GM19395 (cell line): ENCODE measurements at regions not wholly inside any gene's neighbourhood (a gene's known extent, or its start where the extent isn't known, plus 50 kb on each side); places are given as distances from the start of the nearest gene placed in this dataset.

ENCODE experiments used
- ATAC-seq: cut with Tn5 transposase; IDR thresholded peaks from one replicate; pipeline ENCODE4 v1.9.1; 2021; ENCODE audit warnings: mild to moderate bottlenecking, moderate library complexity; ENCODE audit not compliant: unreplicated experiment

DNA sequence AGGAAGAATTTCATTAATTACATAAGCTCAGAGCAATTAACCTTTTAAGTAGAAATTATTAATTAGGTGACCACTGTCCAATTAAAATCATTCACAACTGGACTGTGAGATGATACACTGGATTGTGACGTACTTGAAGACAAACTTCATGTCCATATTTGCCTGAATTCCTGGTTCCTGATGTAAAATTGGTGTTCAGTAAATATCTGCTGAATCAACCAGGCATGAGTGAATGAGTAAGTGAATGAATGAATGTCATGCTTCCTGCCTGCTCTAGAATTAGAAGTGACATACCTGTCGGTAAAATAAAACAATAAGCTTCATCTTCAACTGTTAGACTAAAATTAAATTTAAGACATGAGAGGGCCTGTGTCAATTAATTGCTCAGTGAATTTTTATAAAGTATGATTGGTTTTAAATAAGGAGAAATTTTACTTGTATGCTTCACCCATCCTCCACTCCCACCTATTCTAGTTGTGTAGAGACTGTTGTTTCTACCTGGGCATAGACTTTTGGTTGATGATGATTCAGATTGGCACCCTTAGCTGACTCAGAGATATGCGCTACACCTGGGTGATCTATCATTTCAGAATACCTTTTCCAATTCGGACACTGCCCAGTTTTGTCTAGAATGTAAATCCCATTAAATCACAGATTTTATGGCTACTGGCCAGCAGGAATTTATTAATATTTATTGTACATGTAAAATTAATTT lies 56.9 kb upstream of the PTGS2 start:
- no peak for ATAC-seq

DNA sequence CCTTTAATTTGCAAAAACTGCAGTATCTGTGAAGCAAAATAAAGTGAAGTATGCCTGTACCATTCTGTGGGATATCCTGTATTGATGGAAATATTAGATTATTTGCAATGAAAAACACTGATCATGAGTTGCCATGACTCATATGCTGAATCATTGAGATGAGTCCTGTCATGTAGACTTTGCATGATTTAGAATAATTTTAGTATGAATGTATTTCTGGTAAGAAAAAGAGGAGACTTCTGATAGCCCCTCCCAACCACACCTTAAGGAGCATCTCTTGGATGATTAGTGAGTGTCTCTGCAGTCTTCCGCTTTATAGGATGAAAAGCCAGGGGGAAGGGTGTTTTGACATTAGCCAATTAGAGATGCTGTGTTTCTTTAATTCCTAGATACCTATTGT lies 55.2 kb upstream of the PTGS2 start:
- ATAC-seq: no peak

DNA sequence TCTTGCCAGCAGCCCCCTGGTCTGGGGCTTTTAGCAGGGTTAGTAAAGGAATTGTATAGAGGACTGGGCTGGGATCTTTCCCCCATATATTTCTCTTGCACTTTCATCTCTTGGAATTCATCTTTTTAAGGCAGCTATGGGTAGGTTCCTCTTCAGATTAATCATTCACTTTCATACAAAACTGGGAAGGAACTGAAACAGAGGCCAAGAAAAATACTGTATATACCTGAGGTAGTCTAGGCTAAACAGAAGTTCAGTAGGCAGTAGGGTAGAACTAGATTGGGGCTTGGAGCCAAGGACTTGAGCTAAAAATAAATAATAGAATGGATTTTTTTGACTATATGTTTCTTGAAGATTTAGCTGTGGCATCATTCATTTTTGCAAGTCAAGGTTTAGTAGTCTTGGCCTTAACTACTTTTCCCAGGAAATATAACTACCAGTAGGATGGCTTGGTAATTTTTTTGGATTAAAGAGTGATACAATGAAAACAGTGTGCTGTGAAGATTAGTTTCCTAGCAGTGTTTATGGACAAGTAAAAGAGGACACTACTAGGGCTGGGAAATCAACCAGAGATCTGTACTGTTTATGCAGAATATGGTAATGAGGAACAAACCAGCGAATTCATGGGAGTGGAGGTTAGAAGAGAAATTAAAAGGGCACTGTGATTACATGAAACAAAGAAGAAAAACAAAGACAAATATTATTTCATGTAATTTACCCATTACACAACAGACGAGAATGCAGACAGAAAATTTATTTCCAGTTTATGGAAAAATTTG lies 50.9 kb upstream of the PTGS2 start:
- ATAC-seq: no peak
